ENCODE measurements at regions not wholly inside any gene's neighbourhood (a gene's known extent, or its start where the extent isn't known, plus 50 kb on each side); places are given as distances from the start of the nearest gene placed in this dataset.
"Not testable (repeated sequence)": the region's sequence is repeated elsewhere in the genome, so short reads cannot be mapped to it uniquely, and the experiment has no call there.

DNA sequence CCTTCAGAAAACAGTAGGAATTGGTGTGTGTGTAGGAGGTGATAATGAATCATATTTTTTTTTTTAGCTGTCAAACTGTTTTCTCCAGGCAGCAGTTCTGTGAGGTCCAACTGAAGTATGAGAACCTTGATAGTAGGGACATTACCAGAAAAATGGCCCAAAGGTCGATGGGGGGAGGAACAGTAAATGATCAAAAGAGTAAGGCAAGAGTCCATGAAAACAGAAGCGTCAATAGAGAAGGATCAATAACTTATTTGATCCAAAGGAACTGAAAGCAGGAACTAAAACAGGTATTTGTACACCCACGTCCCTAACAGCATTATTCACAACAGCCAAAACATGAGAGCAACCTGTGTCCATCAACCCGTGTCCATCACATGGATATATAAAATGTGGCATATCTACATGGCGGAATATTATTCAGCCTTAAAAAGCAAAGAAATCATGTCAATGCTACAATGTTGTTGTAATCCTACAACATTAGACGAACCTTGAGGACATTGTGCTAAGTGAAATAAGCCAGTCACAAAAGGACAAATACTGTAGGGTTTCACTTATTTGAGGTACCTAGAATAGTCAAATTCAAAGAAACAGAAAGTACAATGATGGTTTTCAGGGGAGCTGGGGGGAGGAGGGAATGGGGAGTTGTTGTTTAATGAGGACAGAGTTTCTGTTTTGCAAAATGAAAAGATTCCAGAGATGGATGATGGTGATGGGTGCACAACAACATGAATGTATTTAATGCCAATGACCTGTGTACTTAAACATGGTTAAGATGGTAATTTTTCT is 214.0 kb upstream of the KLF14 start:
- DNase-seq (ENCODE audit: low read depth), result no peak

- DNase-seq (ENCODE audit: low read depth), result no peak
Measured at GRCh38 chr7:130948822-130949221, 214.8 kb upstream of the KLF14 start.

- no peak for DNase-seq (ENCODE audit: low read depth)
Measured at GRCh38 chr7:130949550-130949949, 215.5 kb upstream of the KLF14 start.

DNA sequence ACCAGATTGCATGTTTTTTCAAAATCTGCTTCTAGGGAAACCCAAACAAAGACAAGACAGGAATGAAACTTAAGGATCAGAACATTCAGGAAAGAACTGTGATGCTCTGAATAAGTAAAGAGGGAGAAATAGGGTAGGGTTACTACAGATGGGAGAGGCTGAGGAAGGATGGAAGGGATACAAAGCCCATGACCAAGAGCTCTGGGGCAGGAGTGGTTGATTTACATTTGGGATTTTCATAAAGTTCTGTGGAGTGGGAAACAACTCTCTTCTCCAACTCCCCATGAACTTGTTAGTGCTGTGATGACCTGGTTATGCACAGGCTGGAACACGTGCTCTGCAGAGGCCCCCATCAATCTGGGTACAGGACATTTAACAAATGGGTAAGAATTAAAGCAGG is 216.0 kb upstream of the KLF14 start:
- no peak for DNase-seq (ENCODE audit: low read depth)

DNA sequence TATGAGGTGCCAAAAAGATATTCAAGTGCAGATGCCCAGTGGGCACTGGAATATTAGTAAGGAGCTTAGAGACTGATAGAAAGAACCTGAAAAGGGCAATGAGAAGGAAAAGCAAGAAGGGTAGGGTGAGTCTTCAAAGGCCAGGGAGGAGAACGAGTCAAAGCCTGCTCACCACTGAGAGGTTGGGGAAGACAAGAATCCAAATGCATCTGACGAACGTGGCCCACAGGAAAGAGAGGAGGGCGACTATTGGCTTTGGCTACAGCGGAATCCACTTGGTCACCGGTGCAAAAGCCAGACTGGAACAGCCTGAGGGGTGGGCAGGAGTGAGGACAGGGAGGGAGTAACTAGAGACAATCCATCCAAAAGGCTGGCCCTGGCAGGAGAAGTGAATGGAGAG is 216.7 kb upstream of the KLF14 start:
- no peak for DNase-seq (ENCODE audit: low read depth)

GRCh38 chr7:130951303-130951975 is 217.4 kb upstream of the KLF14 start:
- no peak for DNase-seq (ENCODE audit: low read depth)

- no peak for DNase-seq (ENCODE audit: low read depth)
Measured at GRCh38 chr7:130951976-130952876, 218.2 kb upstream of the KLF14 start.

- DNase-seq (ENCODE audit: low read depth), result no peak
Measured at GRCh38 chr7:130953196-130953595, 219.2 kb upstream of the KLF14 start.

- no peak for DNase-seq (ENCODE audit: low read depth)
Measured at GRCh38 chr7:130954918-130955564, 221.0 kb upstream of the KLF14 start.

DNA sequence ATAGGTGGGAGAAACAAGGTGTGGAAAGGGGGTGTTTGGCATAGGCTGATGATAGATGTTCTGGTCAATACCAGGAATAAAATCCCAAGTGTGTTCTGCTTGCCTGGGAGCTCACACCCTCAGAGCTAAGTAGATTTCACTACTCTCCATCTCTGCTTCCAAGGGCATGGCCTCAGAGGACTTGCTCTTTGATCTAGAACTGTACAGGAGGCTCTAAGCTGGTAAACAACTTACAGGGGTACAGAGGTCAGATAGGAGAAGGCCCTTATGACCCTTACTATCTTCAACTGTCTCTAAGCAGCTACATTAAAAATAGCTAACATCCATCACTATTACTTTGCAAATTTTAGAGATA is 221.5 kb upstream of the KLF14 start:
- no peak for DNase-seq (ENCODE audit: low read depth)

DNA sequence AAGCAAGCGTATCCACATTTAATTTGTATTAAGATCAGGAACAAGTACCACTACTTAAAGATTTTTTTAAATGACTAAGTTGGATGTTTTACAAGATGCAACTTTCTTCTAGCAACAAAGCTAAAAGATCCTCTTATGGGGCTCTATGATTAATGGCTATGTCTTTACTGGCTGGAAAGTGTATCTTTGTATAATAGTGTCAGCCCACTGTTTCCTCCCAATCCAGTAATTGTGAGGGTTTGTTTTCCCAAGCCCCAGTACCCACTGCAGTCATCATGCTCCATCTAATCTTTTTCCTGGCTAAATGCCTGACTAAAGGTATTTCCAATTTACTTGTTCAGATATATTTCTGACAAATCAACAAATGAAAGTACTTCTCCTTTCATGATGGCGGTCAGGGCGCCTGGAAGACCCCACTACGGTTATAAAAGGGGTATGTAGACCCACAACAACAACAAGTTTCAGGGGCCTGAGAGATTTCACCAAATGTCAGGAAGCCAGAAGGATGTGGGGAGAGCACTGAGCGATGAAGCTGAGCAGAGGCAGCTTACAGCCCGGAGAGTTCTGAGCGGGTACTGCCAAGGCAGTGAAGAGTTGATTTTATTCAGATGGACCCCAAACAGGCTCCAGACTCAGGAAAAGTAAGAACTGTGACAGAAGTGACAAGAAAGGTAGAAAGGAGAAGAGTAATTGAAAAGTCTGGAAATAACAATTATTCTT is 222.6 kb upstream of the KLF14 start:
- no peak for DNase-seq (ENCODE audit: low read depth)

GRCh38 chr7:130957137-130957513 is 223.1 kb upstream of the KLF14 start:
- DNase-seq (ENCODE audit: low read depth), result no peak

- DNase-seq (ENCODE audit: low read depth), result not testable (repeated sequence)
Measured at GRCh38 chr7:130957722-130958435, 223.9 kb upstream of the KLF14 start.

- DNase-seq (ENCODE audit: low read depth), result no peak
Measured at GRCh38 chr7:130958846-130959245, 224.8 kb upstream of the KLF14 start.

- DNase-seq (ENCODE audit: low read depth), result peak; percentile 73
Measured at GRCh38 chr7:130959743-130960207, 225.8 kb upstream of the KLF14 start.

DNA sequence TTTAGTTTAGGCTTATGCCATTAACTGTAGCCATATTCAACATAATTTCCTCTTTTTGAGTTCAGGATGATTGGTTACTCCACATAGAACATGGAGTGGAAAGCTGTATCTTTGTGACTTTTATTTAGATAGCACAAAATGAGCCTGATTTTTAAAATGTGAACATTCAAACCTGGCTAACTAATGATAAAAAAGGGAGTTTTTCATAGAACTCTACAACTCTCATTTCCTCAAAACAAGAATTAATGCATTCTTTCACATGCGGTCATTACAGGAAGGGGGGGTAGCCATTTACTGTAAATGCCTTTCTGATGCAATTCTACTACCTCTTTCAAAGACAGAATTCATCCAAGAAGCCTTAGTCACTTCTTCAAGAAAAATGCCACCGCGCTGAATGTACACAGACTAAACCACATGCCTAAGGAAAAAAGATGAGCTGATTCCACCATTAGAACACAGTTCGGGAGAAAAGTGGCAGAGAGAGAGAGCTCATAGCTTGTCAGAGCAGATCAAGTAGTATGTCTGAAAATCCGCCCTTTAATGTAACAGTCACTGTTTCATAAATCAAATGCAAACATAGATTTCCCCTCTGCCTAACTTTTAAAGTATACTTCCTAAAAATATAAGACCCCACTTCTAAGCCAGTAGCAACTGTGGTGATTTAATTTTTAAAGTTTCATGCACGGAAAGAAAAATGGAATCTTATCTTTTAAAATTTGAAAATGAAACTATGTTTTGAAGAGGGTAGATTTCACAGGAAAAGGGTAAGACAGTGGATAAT is 226.4 kb upstream of the KLF14 start:
- peak; percentile 98 for DNase-seq (ENCODE audit: low read depth)

- DNase-seq (ENCODE audit: low read depth), result peak; percentile 28
Measured at GRCh38 chr7:130961128-130961601, 227.2 kb upstream of the KLF14 start.

DNA sequence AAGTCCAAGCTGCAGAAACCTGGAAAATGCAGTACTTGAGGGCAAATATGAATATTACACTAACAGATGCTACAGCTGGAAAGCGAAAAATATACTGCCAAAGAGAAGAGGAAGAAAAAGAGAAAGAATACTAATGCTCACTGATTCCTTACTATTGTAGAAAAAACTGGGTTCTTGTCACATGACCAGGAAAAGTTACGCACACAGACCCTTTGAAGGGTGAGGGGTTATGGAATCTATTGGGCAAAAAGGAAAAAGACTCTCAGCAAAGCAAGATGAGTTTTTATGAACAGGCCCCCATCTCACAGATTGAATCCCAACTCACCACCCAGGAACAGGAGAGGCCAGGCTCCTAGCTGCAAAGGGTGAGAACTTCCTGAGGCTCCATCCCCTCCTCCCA is 228.1 kb upstream of the KLF14 start:
- DNase-seq (ENCODE audit: low read depth), result no peak

- DNase-seq (ENCODE audit: low read depth), result no peak
Measured at GRCh38 chr7:130963339-130963738, 229.3 kb upstream of the KLF14 start.

GRCh38 chr7:130965515-130965914 is 231.5 kb upstream of the KLF14 start:
- no peak for DNase-seq (ENCODE audit: low read depth)
